HG03575 (cell line): ENCODE measurements at regions not wholly inside any gene's neighbourhood (a gene's known extent, or its start where the extent isn't known, plus 50 kb on each side); places are given as distances from the start of the nearest gene placed in this dataset.
"Not testable (repeated sequence)": the region's sequence is repeated elsewhere in the genome, so short reads cannot be mapped to it uniquely, and the experiment has no call there.

Source experiments
- ATAC-seq: cut with Tn5 transposase; IDR thresholded peaks from one replicate; pipeline ENCODE4 v1.9.1; 2021; ENCODE audit not compliant: unreplicated experiment, insufficient number of reproducible peaks, low FRiP score; ENCODE audit errors: extremely low read depth

DNA sequence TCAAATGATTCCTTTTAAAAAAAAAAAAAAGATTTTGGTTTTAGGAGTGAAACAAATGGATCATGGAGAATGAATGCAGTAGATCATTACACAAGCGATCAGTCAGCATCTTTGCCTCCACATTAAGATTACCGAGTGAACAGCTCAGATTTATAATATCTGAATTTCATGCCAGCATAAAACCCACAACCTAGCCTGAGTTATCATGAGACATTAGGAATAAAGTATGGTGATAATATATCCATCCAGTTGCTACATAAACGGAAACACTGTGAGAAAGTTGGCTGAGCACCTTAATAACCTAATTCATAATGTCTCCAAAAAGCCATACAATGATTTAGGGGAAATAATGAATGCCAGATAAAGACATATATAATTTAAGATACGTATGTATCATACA lies 553.1 kb upstream of the TUSC1 start:
- no peak for ATAC-seq

DNA sequence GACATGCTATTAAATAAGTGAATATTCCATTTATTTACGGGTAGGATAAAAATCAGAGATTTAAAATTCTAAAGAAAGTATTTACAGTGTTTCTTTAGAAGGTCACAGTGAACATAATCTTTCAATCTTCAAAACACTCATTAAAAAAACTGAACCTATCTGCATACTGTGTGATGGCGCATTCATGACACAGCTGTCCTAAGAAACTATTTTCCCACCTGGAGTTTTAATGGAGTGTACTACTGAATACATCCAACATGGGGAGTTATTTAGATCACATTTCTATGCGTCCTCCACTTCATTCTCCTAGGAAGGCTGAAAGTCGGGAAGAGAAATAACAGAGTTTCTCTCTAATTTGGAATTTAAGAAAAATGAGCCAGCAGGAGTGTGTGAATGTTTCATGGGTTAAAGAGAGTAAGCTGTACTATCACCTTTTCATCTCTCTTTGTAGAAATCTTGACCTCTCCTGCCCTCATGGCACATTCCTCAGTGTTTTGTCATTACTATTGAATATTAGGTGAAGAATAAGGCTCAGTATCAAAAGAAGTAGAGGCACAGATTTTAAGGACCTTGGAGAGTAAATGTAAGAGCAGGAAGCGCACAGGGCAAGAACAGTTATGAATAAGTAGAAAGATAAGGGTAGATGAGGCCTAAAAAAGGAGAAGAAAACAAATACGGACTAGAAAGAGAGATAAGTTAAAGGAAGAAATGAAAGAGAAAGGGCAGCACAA lies 551.2 kb upstream of the TUSC1 start:
- no peak for ATAC-seq

- no peak for ATAC-seq
These were observed 550.0 kb upstream of the TUSC1 start for GRCh38 chr9:26228273-26228672.

- no peak for ATAC-seq
These were observed 543.0 kb upstream of the TUSC1 start for GRCh38 chr9:26221290-26221689.

- no peak for ATAC-seq
These were observed 542.1 kb upstream of the TUSC1 start for GRCh38 chr9:26220367-26220766.

- no peak for ATAC-seq
These were observed 541.7 kb upstream of the TUSC1 start for GRCh38 chr9:26219961-26220360.

- no peak for ATAC-seq
These were observed 538.5 kb upstream of the TUSC1 start for GRCh38 chr9:26216702-26217101.

DNA sequence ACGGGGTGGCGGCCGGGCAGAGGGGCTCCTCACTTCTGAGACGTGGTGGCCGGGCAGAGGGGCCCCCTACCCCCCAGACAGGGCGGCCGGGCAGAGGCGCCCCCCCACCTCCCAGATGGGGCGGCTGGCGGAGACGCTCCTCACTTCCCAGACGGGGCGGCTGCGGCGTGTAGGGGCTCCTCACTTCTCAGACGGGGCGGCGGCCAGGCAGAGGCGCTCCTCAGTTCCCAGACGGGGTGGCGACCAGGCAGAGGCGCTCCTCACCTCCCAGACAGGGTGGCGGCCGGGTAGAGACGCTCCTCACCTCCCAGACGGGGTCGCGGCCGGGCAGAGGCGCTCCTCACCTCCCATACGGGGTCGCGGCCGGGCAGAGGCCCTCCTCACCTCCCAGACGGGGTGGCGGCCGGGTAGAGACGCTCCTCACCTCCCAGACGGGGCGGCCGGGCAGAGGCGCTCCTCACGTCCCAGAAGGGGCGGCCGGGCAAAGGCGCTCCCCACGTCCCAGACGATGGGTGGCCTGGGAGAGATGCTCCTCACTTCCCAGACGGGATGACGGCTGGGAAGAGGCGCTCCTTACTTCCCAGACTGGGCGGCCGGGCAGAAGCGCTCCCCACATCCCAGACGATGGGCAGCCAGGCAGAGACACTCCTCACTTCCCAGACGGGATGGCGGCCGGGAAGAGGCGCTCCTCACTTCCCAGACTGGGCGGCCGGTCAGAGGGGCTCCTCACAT lies 536.6 kb upstream of the TUSC1 start:
- not testable (repeated sequence) for ATAC-seq

- no peak for ATAC-seq
These were observed 532.2 kb upstream of the TUSC1 start for GRCh38 chr9:26210338-26210851.

DNA sequence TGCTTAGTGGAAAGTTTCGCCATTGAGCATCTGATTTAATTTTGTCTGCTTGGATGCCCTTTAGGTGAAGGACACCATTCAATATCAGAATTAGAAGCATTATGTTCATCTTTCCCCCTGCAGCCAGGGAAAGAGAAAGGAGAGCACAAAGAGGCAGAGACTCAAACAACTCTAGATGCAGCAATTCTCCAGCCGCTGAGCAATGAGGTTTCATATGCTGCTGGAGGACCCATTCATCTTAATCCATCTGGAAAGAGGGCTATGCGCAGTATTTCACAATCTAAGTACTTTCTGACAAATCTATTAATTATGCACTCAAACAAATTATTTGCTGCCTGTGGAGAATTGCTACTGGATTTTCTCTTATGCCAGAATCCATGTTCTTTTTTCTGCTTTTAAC lies 527.0 kb upstream of the TUSC1 start:
- ATAC-seq = no peak

GRCh38 chr9:26193237-26193636 lies 515.0 kb upstream of the TUSC1 start:
- ATAC-seq = no peak

DNA sequence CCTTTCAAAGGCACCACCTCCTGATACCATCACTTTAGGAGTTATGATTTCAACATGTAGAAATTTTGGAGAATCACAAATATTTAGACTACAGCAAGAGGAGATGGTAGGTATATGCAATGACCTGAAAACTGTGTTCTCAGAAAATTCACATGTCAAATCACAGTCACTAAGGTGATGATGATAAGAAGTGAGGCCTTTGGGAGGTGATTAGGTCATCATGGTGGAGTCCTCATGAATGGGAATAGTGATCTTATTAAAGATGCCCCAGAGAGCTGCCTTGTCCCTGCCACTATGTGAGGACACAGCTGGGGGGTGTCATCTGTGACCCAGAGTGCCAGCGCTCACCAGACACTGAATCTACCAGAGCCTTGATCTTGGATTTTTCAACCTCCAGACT lies 513.5 kb upstream of the TUSC1 start:
- no peak for ATAC-seq

DNA sequence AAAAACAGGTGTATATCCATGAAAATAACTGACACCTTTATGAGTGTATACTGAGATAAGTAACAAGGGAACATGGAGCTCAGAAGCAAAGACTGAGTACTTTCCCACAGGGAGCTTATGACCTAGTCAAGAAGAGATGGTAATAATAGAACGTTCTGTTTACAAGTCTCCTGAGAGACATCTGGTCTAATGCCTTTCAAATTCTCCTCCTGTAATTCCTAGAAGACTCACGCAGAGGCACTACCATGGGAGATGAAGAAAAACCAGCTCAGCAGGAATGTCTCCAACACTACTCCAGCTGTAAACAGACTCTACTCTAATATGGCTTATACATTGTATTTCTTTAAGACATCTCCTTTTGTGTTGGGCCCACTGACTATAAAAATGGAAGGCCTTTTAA lies 503.6 kb upstream of the TUSC1 start:
- no peak for ATAC-seq

GRCh38 chr9:26176628-26177027 lies 498.4 kb upstream of the TUSC1 start:
- no peak for ATAC-seq

GRCh38 chr9:26175264-26175663 lies 497.0 kb upstream of the TUSC1 start:
- ATAC-seq = no peak

DNA sequence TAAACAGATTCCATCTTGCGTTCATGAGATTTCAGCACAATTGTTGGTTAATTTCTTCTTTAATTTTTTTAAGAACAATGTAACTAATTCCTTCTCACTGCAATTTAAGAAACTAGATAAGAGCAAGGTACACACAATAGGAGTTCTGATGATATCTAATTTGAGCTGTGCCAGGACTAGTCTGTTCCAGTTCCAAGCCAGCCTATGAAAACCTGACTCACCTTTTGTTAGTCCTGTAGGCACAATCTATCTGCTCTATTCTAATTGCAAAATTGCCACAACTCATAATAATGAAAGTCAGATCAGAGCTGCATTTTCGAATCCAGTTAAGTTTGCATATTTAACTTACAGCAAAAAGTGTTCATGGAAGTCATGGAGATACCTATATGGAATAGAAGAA lies 494.1 kb upstream of the TUSC1 start:
- ATAC-seq = no peak

GRCh38 chr9:26171691-26172090 lies 493.4 kb upstream of the TUSC1 start:
- no peak for ATAC-seq

DNA sequence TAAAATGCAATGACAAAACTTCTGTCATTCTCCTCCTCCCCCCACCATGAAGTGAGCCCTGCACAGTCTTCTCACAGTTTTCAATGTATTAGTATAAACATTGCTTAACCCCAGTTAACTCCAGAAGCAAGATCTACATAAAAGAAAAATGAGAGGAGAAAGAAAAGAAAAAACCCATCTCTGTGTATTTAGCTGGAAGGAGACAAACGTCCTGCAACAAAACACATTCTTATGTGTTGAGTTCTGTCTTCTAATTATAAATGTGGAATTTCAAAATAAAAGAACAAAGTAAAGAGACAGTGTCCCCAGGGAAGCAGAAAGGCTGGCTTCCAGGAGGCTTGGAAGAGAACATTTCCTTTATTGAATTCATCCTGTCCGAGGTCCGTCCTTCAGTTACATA lies 491.9 kb upstream of the TUSC1 start:
- ATAC-seq = no peak

GRCh38 chr9:26169708-26170107 lies 491.5 kb upstream of the TUSC1 start:
- no peak for ATAC-seq

DNA sequence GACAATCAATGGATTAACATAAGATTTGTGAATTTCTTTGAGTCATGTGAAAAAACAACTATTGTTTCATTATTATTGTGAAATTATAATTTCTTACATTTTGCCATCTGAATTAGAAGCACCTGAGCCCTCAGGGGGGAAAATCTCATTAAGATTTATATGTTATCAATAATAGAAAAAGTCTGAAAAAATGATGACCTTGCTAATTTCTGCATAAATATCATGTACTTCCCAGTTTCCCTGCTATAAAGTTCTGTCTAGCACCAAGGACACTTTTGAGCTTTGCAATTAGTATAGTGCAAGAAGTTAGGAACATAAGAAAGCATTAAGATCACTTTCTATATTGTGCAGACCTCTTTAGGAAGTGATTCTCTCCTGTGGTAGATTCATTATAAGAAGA lies 488.3 kb upstream of the TUSC1 start:
- no peak for ATAC-seq
